HFFc6 (cell line): ENCODE measurements at regions not wholly inside any gene's neighbourhood (a gene's known extent, or its start where the extent isn't known, plus 50 kb on each side); places are given as distances from the start of the nearest gene placed in this dataset.

Source experiments
- DNase-seq: peaks from one replicate; pipeline ENCODE4 v3.0.0-alpha.2; 2018
- H3K27ac Mint-ChIP-seq: 2 replicates; pipeline ENCODE4 v1.8.0; 2020; ENCODE audit warnings: mild to moderate bottlenecking, mixed read lengths
- H3K27me3 Mint-ChIP-seq: 2 replicates; pipeline ENCODE4 v1.8.0; 2021; ENCODE audit warnings: mild to moderate bottlenecking, moderate library complexity, mixed read lengths; ENCODE audit not compliant: insufficient read depth
- H3K36me3 Mint-ChIP-seq: 2 replicates; pipeline ENCODE4 v1.8.0; 2021; ENCODE audit warnings: low read depth, mixed read lengths
- H3K4me1 Mint-ChIP-seq: 2 replicates; pipeline ENCODE4 v1.8.0; 2020; ENCODE audit warnings: low read depth, mixed read lengths
- H3K4me3 Mint-ChIP-seq: 2 replicates; pipeline ENCODE4 v1.8.0; 2020; ENCODE audit warnings: mild to moderate bottlenecking, moderate library complexity, mixed read lengths
- H3K9me3 Mint-ChIP-seq: 2 replicates; pipeline ENCODE4 v1.8.0; 2020; ENCODE audit warnings: mild to moderate bottlenecking, mixed read lengths
- CTCF ChIP-seq: fragments of 200-600 bp; sonication (generic); IDR thresholded peaks from 2 replicates; pipeline ENCODE4 v1.5.0; 2021; ENCODE audit warnings: antibody characterized with exemption, mild to moderate bottlenecking

GRCh38 chr7:120043250-120043649 lies 229.7 kb upstream of the KCND2 start:
- H3K27ac Mint-ChIP-seq: no peak overlapping the region
- no peak for TF ChIP-seq CTCF
- H3K9me3 Mint-ChIP-seq: peaks cover 24% of the 10 kb centered on the region
- no peaks in the 10 kb centered on the region for H3K4me1 Mint-ChIP-seq
- no peak for DNase-seq
- H3K36me3 Mint-ChIP-seq: peaks cover 5% of the 10 kb centered on the region; the same call in 1 of the 2 replicates
- H3K4me3 Mint-ChIP-seq: no peak overlapping the region
- no peaks in the 10 kb centered on the region; the same call in 1 of the 2 replicates for H3K27me3 Mint-ChIP-seq

GRCh38 chr7:120052884-120053382 lies 220.0 kb upstream of the KCND2 start:
- no peaks in the 10 kb centered on the region for H3K36me3 Mint-ChIP-seq
- peak overlapping the region; percentile 27; the same call in 1 of the 2 replicates for H3K4me3 Mint-ChIP-seq
- no peak for TF ChIP-seq CTCF
- peak; percentile 92 for DNase-seq
- H3K27ac Mint-ChIP-seq: peak overlapping the region; percentile 93
- H3K27me3 Mint-ChIP-seq: no peaks in the 10 kb centered on the region
- H3K9me3 Mint-ChIP-seq: no peaks in the 10 kb centered on the region; the same call in 1 of the 2 replicates
- peaks cover 47% of the 10 kb centered on the region; the same call in 1 of the 2 replicates for H3K4me1 Mint-ChIP-seq

DNA sequence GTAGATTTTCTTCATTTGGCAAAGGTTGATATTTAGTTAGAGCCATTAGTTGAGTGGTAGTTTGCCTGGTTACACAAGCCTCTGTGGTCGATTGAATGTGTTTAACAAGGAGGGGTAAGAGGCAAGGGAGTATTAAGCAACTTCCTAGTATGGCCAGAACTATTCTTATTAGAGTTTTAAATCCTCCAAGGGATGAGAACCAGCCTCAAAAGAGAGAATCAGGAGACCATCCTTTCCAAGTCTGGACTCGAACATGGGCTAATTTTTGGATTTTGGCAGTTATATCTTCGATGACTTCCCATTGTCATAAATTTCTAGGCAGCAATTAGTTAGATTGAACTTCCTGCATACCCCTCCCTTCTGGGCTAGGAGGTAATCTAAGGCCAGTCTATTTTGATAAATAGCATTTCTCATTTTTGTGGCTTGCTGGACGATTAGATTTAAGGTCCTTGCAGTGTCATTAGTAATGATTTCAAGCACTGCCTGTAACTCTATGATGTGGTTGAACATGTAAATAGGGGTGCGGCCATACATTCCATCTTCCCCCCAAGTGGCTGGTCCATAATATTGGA lies 219.5 kb upstream of the KCND2 start:
- Mint-ChIP-seq H3K27me3 (no peaks in the 10 kb centered on the region), H3K27ac (peak overlapping the region; percentile 93), H3K9me3 (no peaks in the 10 kb centered on the region; the same call in 1 of the 2 replicates), H3K36me3 (no peaks in the 10 kb centered on the region), H3K4me3 (peak overlapping the region; percentile 27; the same call in 1 of the 2 replicates), H3K4me1 (peaks cover 47% of the 10 kb centered on the region; the same call in 1 of the 2 replicates)
- no peak for TF ChIP-seq CTCF
- DNase-seq: peak; percentile 64

DNA sequence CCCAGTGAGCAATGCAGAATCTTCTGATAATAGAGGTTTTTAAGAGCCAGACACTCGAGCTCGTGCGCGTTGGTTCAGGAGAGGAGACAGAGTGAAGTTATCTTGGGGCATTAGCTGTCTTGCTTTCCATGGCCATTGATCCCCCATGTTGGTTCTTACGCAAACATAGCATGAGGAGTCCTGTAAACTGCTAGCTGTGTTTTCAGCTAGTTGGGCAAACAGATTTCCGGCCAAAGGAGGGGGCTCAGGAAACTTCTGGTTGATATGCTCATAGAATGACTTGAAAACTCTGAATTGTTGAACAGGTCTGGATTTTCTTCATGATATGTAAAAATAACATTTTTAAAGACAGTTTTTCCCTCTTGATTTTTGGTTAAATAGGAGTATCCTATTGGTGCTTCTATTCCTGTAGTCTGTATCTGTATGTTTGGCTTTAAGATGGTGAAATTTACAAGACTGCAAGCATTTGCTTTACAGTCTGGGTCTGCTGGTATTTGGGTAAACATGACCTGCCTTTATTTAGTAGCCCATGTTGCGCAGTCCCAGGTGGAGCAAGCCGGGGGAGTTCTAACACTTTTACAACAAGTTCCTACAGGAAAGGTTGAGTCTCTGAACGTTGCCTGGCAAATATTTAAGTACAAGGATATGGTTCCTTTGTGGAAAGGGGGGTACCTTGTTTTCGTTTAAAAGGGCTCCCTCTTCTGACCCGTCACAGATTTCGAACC lies 218.4 kb upstream of the KCND2 start:
- TF ChIP-seq CTCF: no peak
- H3K27me3 Mint-ChIP-seq: peaks cover 2% of the 10 kb centered on the region; the same call in 1 of the 2 replicates
- peaks cover 47% of the 10 kb centered on the region; the same call in 1 of the 2 replicates for H3K4me1 Mint-ChIP-seq
- DNase-seq: no peak
- H3K27ac Mint-ChIP-seq: peak overlapping the region; percentile 93; the same call in 1 of the 2 replicates
- no peaks in the 10 kb centered on the region for H3K36me3 Mint-ChIP-seq
- H3K4me3 Mint-ChIP-seq: no peak overlapping the region; the same call in 1 of the 2 replicates
- no peaks in the 10 kb centered on the region; the same call in 1 of the 2 replicates for H3K9me3 Mint-ChIP-seq

DNA sequence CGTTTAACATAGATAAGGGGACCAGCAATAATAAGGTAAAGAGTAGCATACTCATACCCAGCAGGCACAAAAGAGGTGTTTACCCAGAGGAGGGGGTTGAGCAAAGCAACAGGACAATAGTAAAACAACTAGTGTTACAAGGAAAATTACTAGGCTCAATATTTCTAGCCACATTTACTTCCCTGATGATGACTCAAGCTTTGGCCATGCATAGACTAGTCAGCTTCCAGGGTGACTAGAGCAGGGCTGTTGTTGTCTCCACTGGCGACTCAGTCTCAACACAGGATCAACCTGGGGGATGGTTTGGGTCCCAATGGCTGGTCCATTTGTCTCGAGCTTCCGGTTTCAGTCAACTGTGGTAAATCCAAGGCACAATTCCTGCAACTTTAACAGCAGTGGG lies 217.7 kb upstream of the KCND2 start:
- H3K4me1 Mint-ChIP-seq: peaks cover 47% of the 10 kb centered on the region; the same call in 1 of the 2 replicates
- H3K27me3 Mint-ChIP-seq: peaks cover 4% of the 10 kb centered on the region; the same call in 1 of the 2 replicates
- no peaks in the 10 kb centered on the region for H3K36me3 Mint-ChIP-seq
- H3K4me3 Mint-ChIP-seq: no peak overlapping the region
- no peaks in the 10 kb centered on the region; the same call in 1 of the 2 replicates for H3K9me3 Mint-ChIP-seq
- peak overlapping the region; percentile 93; the same call in 1 of the 2 replicates for H3K27ac Mint-ChIP-seq
- no peak for TF ChIP-seq CTCF
- DNase-seq: peak; percentile 79
